PC-9 (cell line): ENCODE measurements at regions not wholly inside any gene's neighbourhood (a gene's known extent, or its start where the extent isn't known, plus 50 kb on each side); places are given as distances from the start of the nearest gene placed in this dataset.

Experiments
- BruUV-seq: library from RNA; stranded (reverse); fragments of 400-500 nt; replicated peaks from 2 replicates; lab custom pipeline; 2021; lab: Mats Ljungman, UMichigan
- CTCF ChIA-PET: fragments of 300-600 bp; sonication (Branson Sonifier 250); formaldehyde crosslinking; loops from one replicate; lab custom pipeline; 2022; ENCODE audit warnings: antibody characterized with exemption; lab: Charles Lee
- POLR2A ChIA-PET: fragments of 300-600 bp; sonication (Branson Sonifier 250); formaldehyde crosslinking; loops from one replicate; lab custom pipeline; 2022; ENCODE audit warnings: antibody characterized with exemption; ENCODE audit not compliant: unreplicated experiment; lab: Charles Lee
- DNase-seq, 2 experiments: peaks; one replicate each; pipeline versions ENCODE4 v3.0.0 to v3.0.0-alpha.2; 2015 to 2022; ENCODE audit warnings: mixed read lengths in 1 of 2
- H2AFZ ChIP-seq: fragments of 200-600 bp; sonication (generic); 2 replicates; pipeline ENCODE4 v1.8.1; 2017; ENCODE audit warnings: antibody characterized with exemption
- H3F3A ChIP-seq: fragments of 200-600 bp; sonication (generic); 2 replicates; pipeline ENCODE4 v1.8.1; 2017; ENCODE audit warnings: antibody characterized with exemption, mild to moderate bottlenecking, low read depth; ENCODE audit not compliant: insufficient read depth
- H3K27ac ChIP-seq: fragments of 200-600 bp; sonication (generic); 2 replicates; pipeline ENCODE4 v1.6.1; 2016; ENCODE audit warnings: mixed run types
- H3K27me3 ChIP-seq: fragments of 200-600 bp; sonication (generic); 2 replicates; pipeline ENCODE4 v1.6.1; 2016; ENCODE audit warnings: low read depth, mixed run types; ENCODE audit not compliant: insufficient read depth
- H3K36me3 ChIP-seq: fragments of 200-600 bp; sonication (generic); 2 replicates; pipeline ENCODE4 v1.6.1; 2016; ENCODE audit warnings: low read depth, mixed run types
- H3K4me1 ChIP-seq: fragments of 200-600 bp; sonication (generic); replicated peaks from 2 replicates; pipeline ENCODE4 v1.6.1; 2016; ENCODE audit warnings: mixed run types; ENCODE audit not compliant: insufficient read depth
- H3K4me2 ChIP-seq: fragments of 200-600 bp; sonication (generic); 2 replicates; pipeline ENCODE4 v1.6.1; 2017; ENCODE audit warnings: mixed run types
- H3K4me3 ChIP-seq: fragments of 200-600 bp; sonication (generic); 2 replicates; pipeline ENCODE4 v1.6.1; 2016; ENCODE audit warnings: mixed run types
- H3K79me2 ChIP-seq: fragments of 200-600 bp; sonication (generic); 2 replicates; pipeline ENCODE4 v1.6.1; 2017; ENCODE audit warnings: low read depth, mixed run types
- H3K9me2 ChIP-seq: fragments of 200-600 bp; sonication (generic); 2 replicates; pipeline ENCODE4 v1.8.1; 2017; ENCODE audit warnings: mild to moderate bottlenecking; ENCODE audit not compliant: insufficient read depth
- H3K9me3 ChIP-seq: fragments of 200-600 bp; sonication (generic); 2 replicates; pipeline ENCODE4 v1.8.1; 2016; ENCODE audit warnings: low read depth; ENCODE audit not compliant: insufficient read depth
- H4K20me1 ChIP-seq: fragments of 200-600 bp; sonication (generic); 2 replicates; pipeline ENCODE4 v1.8.1; 2017; ENCODE audit not compliant: insufficient read depth
- CTCF ChIP-seq: fragments of 200-600 bp; sonication (generic); conservative IDR thresholded peaks from 2 replicates; pipeline ENCODE4 v1.6.1; 2017; ENCODE audit warnings: mixed run types, antibody characterized with exemption, mild to moderate bottlenecking, moderate library complexity
- EZH2 ChIP-seq: fragments of 200-600 bp; sonication (generic); IDR thresholded peaks from 2 replicates; pipeline ENCODE4 v1.8.0; 2017; ENCODE audit warnings: antibody characterized with exemption, low read depth
- intact Hi-C: fragments of 100-400 bp; cut with micrococcal nuclease; formaldehyde crosslinking; loops from one replicate; pipeline ENCODE4 v1.10.0; 2022; ENCODE audit not compliant: unreplicated experiment

GRCh38 chr3:95894820-95895219, 919.6 kb upstream of the EPHA6 start:
- CTCF ChIA-PET = no interaction called here
- H3K27ac ChIP-seq = no peak overlapping the region
- no peaks in the 10 kb centered on the region for H3K79me2 ChIP-seq
- no TSS peak for BruUV-seq
- no peak for DNase-seq
- TF ChIP-seq EZH2 = no peak
- no peak for TF ChIP-seq CTCF
- no peak overlapping the region for H3K4me3 ChIP-seq
- no peaks in the 10 kb centered on the region for H3K4me1 ChIP-seq
- H3K4me2 ChIP-seq = no peak overlapping the region
- intact Hi-C loops = no loop called here
- no peaks in the 10 kb centered on the region for H3K36me3 ChIP-seq
- no peaks in the 10 kb centered on the region for H3K27me3 ChIP-seq
- POLR2A ChIA-PET = no interaction called here
- peak overlapping the region; percentile 5; the same call in 1 of the 2 replicates for H2AFZ ChIP-seq
- H3K9me2 ChIP-seq = no peaks in the 10 kb centered on the region
- no peaks in the 10 kb centered on the region for H3F3A ChIP-seq
- no peaks in the 10 kb centered on the region for H3K9me3 ChIP-seq
- no peaks in the 10 kb centered on the region for H4K20me1 ChIP-seq

GRCh38 chr3:95899494-95899893, 914.9 kb upstream of the EPHA6 start:
- no peaks in the 10 kb centered on the region for H3K36me3 ChIP-seq
- no peak overlapping the region for H2AFZ ChIP-seq
- H3K27ac ChIP-seq = no peak overlapping the region
- no TSS peak for BruUV-seq
- TF ChIP-seq CTCF = no peak
- no peak for TF ChIP-seq EZH2
- no peaks in the 10 kb centered on the region for H3F3A ChIP-seq
- ChIA-PET CTCF (interaction anchor here (0.7 kb wide), 1 partner anchor 1592 kb away, joined by 5 read pairs; no protein-coding TSS in a partner anchor), POLR2A (no interaction called here)
- no peaks in the 10 kb centered on the region for H3K4me1 ChIP-seq
- H3K79me2 ChIP-seq = no peaks in the 10 kb centered on the region
- no peaks in the 10 kb centered on the region for H3K9me3 ChIP-seq
- DNase-seq = no peak
- no peaks in the 10 kb centered on the region for H3K27me3 ChIP-seq
- H3K4me3 ChIP-seq = no peak overlapping the region
- intact Hi-C loops = no loop called here
- H4K20me1 ChIP-seq = no peaks in the 10 kb centered on the region
- H3K4me2 ChIP-seq = no peak overlapping the region
- no peaks in the 10 kb centered on the region; the same call in 1 of the 2 replicates for H3K9me2 ChIP-seq

GRCh38 chr3:95899911-95900310, 914.5 kb upstream of the EPHA6 start:
- BruUV-seq = no TSS peak
- no peaks in the 10 kb centered on the region for H3F3A ChIP-seq
- DNase-seq = no peak
- ChIA-PET CTCF (interaction anchor here (0.7 kb wide), 1 partner anchor 1592 kb away, joined by 5 read pairs; no protein-coding TSS in a partner anchor), POLR2A (no interaction called here)
- no peak overlapping the region for H3K27ac ChIP-seq
- H3K27me3 ChIP-seq = no peaks in the 10 kb centered on the region
- H3K36me3 ChIP-seq = no peaks in the 10 kb centered on the region
- H3K4me3 ChIP-seq = no peak overlapping the region
- H3K4me1 ChIP-seq = no peaks in the 10 kb centered on the region
- H3K9me3 ChIP-seq = no peaks in the 10 kb centered on the region
- H3K79me2 ChIP-seq = no peaks in the 10 kb centered on the region
- H2AFZ ChIP-seq = no peak overlapping the region
- TF ChIP-seq EZH2 (no peak), CTCF (no peak)
- H4K20me1 ChIP-seq = no peaks in the 10 kb centered on the region
- H3K4me2 ChIP-seq = no peak overlapping the region
- intact Hi-C loops = no loop called here
- H3K9me2 ChIP-seq = no peaks in the 10 kb centered on the region; the same call in 1 of the 2 replicates
